ENCODE measurements at regions not wholly inside any gene's neighbourhood (a gene's known extent, or its start where the extent isn't known, plus 50 kb on each side); places are given as distances from the start of the nearest gene placed in this dataset.

- TF ChIP-seq, protein P1, sequence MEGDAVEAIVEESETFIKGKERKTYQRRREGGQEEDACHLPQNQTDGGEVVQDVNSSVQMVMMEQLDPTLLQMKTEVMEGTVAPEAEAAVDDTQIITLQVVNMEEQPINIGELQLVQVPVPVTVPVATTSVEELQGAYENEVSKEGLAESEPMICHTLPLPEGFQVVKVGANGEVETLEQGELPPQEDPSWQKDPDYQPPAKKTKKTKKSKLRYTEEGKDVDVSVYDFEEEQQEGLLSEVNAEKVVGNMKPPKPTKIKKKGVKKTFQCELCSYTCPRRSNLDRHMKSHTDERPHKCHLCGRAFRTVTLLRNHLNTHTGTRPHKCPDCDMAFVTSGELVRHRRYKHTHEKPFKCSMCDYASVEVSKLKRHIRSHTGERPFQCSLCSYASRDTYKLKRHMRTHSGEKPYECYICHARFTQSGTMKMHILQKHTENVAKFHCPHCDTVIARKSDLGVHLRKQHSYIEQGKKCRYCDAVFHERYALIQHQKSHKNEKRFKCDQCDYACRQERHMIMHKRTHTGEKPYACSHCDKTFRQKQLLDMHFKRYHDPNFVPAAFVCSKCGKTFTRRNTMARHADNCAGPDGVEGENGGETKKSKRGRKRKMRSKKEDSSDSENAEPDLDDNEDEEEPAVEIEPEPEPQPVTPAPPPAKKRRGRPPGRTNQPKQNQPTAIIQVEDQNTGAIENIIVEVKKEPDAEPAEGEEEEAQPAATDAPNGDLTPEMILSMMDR (IDR thresholded peaks at IDR 0.05), result no peak
- TF ChIP-seq POLR2A (IDR thresholded peaks at IDR 0.05), result no peak
Observed at GRCh38 chr16:88316941-88317612, 65.7 kb upstream of the ZNF469 start.
